HG03342 (cell line): ENCODE measurements at regions not wholly inside any gene's neighbourhood (a gene's known extent, or its start where the extent isn't known, plus 50 kb on each side); places are given as distances from the start of the nearest gene placed in this dataset.

ENCODE experiments used
- ATAC-seq: cut with Tn5 transposase; IDR thresholded peaks from one replicate; pipeline ENCODE4 v1.9.1; 2021; ENCODE audit warnings: mild to moderate bottlenecking, moderate library complexity; ENCODE audit not compliant: unreplicated experiment

GRCh38 chr12:11946161-11946560 lies 124.6 kb upstream of the BCL2L14 start:
- no peak for ATAC-seq

DNA sequence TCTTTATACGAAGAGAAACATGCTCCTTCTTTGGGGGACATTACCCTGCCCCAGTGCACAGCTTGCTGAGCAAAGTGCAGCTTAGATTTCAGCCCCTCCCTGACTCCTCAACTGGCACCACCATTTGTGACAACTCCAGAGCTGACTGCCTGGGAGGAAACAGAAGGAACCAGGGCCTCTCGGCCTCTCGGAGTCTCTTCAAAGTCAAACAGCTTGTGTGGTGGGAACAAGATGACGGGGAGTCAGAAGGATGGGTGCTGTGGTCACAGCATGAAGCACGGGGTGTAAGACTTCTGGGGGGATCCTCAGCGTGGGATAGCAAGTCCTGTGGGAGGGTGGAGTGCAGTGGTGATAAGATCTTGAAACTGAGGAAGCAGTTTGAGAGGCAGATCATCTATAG lies 123.5 kb upstream of the BCL2L14 start:
- ATAC-seq = no peak

- no peak for ATAC-seq
These were observed 120.9 kb upstream of the BCL2L14 start for GRCh38 chr12:11949738-11950411.

DNA sequence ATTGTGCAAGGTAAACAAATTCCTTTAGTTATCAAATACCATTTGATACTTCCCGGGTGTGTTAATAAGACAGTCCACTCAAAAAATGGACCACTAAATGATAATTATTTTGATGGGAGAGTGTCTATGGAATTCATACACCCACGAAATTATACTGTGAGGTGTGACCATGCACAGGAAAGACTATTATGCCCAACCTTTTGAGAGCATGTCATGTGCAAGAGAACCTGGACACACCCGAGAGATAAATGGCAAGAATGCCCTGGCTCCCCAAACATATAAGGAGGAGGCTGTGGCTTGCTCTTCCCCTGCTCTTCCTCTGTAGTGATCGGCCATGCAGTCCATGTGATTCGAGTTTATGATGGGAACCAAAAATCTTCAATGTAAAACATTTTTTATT lies 119.5 kb upstream of the BCL2L14 start:
- ATAC-seq = no peak

GRCh38 chr12:11953523-11953922 lies 117.2 kb upstream of the BCL2L14 start:
- no peak for ATAC-seq

- no peak for ATAC-seq
These were observed 116.6 kb upstream of the BCL2L14 start for GRCh38 chr12:11954181-11954580.

DNA sequence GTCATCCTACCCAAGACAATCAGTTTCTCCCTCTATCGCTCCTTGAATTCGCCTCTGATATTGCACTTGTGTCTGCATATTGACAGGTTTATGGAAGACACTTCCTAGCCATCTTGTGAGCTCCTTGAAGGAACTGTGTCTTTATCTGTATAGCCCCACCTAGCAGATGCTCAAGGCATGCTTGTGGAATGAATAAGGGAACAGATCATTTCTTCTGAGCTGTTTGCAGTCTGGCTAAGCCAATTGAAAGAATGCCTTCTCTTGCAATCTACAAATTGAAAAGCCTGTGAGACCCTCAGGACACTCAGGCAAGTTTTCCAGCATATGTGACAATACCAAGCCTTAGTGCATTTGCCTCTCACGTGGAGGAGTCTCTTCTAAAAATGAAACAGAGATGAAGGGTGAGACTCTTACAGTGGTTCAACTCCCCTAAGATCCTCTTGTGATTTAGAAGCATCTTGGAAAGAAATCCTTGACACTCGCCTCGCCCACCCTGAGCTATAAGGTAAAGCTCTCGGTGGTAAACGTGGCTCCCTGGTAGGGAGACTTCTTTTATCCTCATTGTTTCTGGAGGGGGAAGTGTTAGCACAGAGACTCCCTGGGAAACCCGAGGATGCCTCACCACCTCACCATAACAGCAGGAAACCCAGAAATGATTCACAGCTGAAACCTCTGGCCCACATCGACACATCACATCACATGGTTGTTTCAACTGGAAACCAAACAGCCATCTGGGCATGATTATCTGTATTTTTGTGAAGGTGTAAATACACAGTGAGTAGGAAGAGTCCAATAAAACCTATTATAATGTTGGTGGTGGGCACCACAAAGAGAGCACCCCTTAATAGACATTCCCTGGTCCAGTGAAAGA lies 112.3 kb upstream of the BCL2L14 start:
- ATAC-seq = no peak

GRCh38 chr12:11959117-11959823 lies 111.5 kb upstream of the BCL2L14 start:
- ATAC-seq = no peak

DNA sequence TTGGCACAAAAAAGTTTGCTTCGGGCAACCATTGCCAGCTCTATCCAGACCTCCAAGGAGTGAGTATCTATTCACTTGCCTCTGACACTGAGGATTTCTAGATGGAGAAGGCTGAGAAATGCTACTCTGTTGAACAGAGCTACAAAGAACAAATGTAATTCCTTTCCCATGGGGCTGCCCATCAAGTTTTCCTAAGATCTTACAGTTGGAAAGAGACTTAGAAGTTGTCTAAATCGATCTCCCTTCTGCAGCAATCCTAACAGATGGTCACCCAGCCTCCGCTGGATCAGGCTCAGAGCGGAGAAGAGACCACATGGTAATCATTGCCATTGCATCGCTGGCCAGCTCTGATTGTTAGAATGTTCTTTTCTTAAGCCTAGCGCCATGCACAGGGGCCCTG lies 110.1 kb upstream of the BCL2L14 start:
- ATAC-seq = no peak

DNA sequence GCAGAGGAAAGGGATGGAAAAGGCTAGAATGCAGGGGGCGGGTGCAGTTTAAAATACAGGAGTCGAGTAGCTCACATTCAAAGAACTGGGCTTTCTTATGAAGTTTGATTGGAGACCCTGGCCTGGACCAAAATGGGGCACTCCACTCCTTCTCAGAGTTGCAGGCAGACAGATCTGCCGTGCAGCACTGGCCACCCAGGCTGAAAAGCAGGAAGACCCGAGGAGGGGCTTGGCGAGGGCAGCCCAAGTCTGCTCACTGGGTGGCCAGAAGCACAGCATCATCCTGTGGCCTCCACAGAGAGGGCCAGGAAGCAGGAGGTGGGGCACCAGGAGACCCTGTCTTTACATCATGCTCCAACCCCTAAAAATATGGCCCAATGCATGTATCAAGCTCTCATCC lies 109.1 kb upstream of the BCL2L14 start:
- no peak for ATAC-seq

- no peak for ATAC-seq
These were observed 107.9 kb upstream of the BCL2L14 start for GRCh38 chr12:11962860-11963259.

GRCh38 chr12:11963841-11964471 lies 106.8 kb upstream of the BCL2L14 start:
- ATAC-seq = no peak

GRCh38 chr12:11965258-11965910 lies 105.4 kb upstream of the BCL2L14 start:
- no peak for ATAC-seq

DNA sequence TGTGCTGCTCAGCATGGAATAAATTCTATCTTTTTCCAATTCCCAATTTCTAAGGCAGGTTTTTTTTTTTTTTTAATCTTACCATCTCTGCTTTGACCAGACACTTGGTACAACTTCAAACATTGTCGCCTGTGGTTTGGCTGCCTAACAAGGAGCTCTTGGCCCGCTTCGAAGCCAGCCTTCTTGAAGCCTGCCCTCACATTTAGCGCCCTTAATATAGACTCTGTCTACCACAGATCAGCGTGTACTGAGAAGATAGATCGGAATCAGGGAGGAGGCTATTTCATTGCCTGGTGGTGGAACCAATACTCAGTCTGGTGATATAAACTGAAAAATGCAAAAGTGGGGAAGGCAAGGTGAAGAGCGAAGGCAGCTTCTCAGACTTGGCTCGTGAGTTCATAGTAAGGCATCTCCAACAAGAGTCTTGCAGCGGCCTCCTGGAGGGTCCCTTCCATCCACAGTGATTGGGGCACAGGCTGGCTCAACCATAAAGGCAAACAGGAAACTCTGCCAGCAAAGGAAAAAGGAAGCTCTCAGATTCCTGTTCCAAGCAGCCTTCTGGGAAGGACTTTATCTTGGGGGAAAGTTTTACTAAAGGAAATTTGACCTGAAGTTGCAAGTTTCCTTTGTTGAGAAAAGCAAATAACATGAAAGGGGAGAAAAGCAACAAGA lies 103.2 kb upstream of the BCL2L14 start:
- no peak for ATAC-seq

DNA sequence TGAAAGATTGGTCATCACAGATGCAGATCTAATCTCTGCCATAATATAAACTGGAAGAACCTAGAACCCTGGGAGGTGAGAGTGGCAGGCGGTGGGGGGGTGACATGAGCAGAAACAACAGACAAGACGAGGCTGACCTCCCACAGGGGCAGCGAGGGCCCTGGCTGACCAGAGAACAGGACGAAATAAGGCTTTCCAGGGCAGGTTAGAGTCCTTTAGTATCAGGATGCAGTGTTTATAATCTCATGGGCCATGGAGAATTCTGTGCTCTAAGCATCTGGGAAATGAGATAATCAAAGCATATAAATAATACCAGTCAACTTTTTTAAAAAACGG lies 102.7 kb upstream of the BCL2L14 start:
- ATAC-seq = no peak

DNA sequence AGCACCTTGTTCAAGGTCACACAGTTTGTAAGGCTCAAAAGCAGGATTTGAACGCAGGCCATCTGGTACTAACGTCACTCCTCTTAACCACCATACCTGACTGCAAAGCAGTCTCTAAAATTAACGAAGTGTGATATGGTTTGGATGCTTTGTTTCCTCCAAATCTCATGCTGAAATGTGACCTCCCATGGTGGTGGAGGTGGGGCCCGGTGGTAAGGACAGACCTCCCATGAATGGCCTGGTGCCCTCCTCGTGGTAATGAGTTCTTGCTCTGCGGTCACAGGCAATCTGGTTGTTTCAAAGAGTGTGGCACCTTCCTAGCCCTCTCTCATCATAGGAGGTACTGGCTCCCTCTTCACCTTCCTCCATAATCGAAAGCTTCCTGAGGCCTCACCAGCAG lies 102.2 kb upstream of the BCL2L14 start:
- no peak for ATAC-seq

GRCh38 chr12:11969437-11970154 lies 101.1 kb upstream of the BCL2L14 start:
- peak; percentile 77 for ATAC-seq

DNA sequence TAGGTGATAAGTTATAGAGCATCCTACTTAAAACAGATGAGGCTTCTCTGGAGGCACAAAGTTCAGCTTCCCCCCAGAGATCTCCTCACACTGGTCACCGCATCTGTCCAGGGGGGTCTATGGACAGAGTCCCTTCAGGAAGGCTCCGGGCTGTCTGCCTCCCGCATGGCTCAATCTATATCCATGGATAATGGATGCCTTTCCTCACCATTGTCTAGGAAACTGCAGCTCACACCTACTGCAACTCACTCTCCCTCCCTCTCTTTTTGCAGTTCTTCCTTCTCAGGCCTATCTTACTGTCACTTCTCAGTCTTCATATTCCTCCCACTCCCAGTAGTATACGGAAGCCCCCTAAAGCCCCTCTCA lies 100.6 kb upstream of the BCL2L14 start:
- no peak for ATAC-seq

DNA sequence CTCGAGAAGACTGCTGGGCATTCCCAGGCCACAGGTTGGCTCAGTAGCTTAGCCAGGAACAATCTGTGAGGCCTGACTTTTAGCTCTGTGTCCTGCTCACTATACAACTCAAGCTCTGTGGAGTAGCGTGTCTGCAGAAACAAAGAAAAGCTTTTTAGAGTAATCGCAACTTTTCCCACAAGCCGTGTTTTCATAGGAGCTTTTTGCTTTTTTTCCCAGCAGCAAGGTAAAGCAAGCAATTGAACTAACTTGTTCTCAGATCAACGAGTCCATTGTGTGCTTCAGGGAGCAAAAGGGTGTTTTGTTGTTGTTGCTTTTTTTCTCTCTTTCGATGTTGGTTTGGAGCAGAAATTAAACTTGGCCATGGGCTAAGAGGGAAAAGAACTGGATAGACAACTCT lies 97.3 kb upstream of the BCL2L14 start:
- no peak for ATAC-seq

DNA sequence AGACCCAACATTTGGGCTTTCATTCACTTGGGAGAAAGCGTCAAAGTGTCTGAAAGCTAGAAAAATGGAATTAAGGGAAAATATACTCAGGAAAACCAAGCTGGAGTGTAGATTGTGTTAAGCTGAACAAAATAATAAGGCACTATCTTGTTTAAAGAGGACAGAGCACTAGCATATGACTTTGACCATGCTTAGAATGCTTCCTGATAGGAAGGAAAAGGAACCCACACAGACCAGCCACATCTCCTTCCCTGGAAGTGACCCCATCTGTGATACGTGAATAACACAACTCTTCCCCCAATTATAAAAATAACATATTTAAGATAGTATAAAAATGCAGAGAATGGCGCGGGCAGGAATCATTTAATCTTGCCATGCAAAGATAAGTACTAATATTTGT lies 94.7 kb upstream of the BCL2L14 start:
- ATAC-seq = no peak
